ENCODE measurements at regions not wholly inside any gene's neighbourhood (a gene's known extent, or its start where the extent isn't known, plus 50 kb on each side); places are given as distances from the start of the nearest gene placed in this dataset.

GRCh38 chr4:126582737-126583136, 1050.0 kb upstream of the INTU start:
- TF ChIP-seq CTCF (IDR thresholded peaks at IDR 0.05; ENCODE audit: low read depth, low read length, missing input control) = no peak
- no peak for TF ChIP-seq RAD21 (IDR thresholded peaks at IDR 0.05)
- no peak for TF ChIP-seq JUND (IDR thresholded peaks at IDR 0.05)
- TF ChIP-seq NR2F2 (IDR thresholded peaks at IDR 0.05) = no peak
- TF ChIP-seq TAF1 (conservative IDR thresholded peaks at IDR 0.05) = no peak
